ENCODE measurements at regions not wholly inside any gene's neighbourhood (a gene's known extent, or its start where the extent isn't known, plus 50 kb on each side); places are given as distances from the start of the nearest gene placed in this dataset.

DNA sequence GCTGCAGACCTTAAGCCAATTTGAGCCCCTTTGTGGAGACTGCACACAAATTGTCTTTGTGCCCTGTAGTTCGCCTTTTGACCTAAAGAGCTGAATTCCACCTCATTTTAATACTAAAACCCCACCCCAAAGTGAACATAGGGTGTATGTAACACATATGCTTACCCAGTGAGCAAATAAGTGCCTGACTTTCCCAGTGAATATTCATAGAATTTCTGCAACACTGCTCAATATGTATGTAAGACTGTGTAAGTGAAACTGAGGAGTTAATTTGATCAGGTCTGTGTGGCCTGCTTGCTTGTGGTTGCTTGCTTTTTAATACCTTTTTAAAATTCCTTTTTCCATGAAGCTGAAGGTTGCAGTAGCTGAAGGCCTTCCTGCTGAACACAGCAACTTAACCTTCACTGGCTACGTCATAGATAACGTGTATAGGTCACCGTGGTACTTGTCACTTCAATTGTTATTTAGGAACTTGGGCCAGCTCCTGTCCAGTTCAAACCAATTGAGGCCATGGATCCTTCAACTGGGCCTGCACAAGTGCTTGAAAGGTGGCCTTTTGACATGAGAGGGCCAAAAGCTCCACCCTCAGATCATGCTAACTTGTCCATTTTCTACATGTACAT lies 131.7 kb upstream of the BTBD3 start:
- no peak for TF ChIP-seq POLR2A (IDR thresholded peaks at IDR 0.05)
- TF ChIP-seq, protein P1, sequence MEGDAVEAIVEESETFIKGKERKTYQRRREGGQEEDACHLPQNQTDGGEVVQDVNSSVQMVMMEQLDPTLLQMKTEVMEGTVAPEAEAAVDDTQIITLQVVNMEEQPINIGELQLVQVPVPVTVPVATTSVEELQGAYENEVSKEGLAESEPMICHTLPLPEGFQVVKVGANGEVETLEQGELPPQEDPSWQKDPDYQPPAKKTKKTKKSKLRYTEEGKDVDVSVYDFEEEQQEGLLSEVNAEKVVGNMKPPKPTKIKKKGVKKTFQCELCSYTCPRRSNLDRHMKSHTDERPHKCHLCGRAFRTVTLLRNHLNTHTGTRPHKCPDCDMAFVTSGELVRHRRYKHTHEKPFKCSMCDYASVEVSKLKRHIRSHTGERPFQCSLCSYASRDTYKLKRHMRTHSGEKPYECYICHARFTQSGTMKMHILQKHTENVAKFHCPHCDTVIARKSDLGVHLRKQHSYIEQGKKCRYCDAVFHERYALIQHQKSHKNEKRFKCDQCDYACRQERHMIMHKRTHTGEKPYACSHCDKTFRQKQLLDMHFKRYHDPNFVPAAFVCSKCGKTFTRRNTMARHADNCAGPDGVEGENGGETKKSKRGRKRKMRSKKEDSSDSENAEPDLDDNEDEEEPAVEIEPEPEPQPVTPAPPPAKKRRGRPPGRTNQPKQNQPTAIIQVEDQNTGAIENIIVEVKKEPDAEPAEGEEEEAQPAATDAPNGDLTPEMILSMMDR (IDR thresholded peaks at IDR 0.05): no peak
